ENCODE measurements at regions not wholly inside any gene's neighbourhood (a gene's known extent, or its start where the extent isn't known, plus 50 kb on each side); places are given as distances from the start of the nearest gene placed in this dataset.

- TF ChIP-seq CTCF (IDR thresholded peaks at IDR 0.05) = no peak
- TF ChIP-seq POLR2A (IDR thresholded peaks at IDR 0.05) = no peak
These were observed 124.1 kb upstream of the IFNGR1 start for GRCh38 chr6:137343241-137343640.

All from esophagus squamous epithelium (tissue), 4 donors.